GM13976 (cell line): ENCODE measurements at regions not wholly inside any gene's neighbourhood (a gene's known extent, or its start where the extent isn't known, plus 50 kb on each side); places are given as distances from the start of the nearest gene placed in this dataset.

Source experiments
- DNase-seq: peaks from one replicate; pipeline ENCODE4 v3.0.0; 2012; ENCODE audit warnings: low spot score
- CTCF ChIP-seq: IDR thresholded peaks from 2 replicates; pipeline ENCODE4 v1.5.1; 2012; ENCODE audit warnings: borderline replicate concordance, mild to moderate bottlenecking; ENCODE audit not compliant: insufficient read depth; ENCODE audit errors: extremely low read depth, missing control alignments, control extremely low read depth
- in situ Hi-C: fragments of 300-500 bp; cut with MboI; formaldehyde crosslinking; loops from one replicate; pipeline ENCODE4 v1.12.0; 2022; ENCODE audit warnings: low sequenced_read_pairs, mixed read lengths, inconsistent platforms; ENCODE audit not compliant: unreplicated experiment

GRCh38 chr4:4641254-4641653, 99.4 kb upstream of the STX18 start:
- TF ChIP-seq CTCF: no peak
- in situ Hi-C loops: no loop called here
- DNase-seq: no peak

GRCh38 chr4:4640692-4641091, 98.8 kb upstream of the STX18 start:
- no peak for TF ChIP-seq CTCF
- no peak for DNase-seq
- in situ Hi-C loops: no loop called here

GRCh38 chr4:4639370-4639769, 97.5 kb upstream of the STX18 start:
- DNase-seq: no peak

GRCh38 chr4:4637710-4638109, 95.9 kb upstream of the STX18 start:
- TF ChIP-seq CTCF: no peak
- DNase-seq: peak; percentile 44
- in situ Hi-C loops: no loop called here

More at GRCh38 chr4:4639370-4639769, 97.5 kb upstream of the STX18 start:
- in situ Hi-C loops: no loop called here
- no peak for TF ChIP-seq CTCF

GRCh38 chr4:4633431-4633830, 91.6 kb upstream of the STX18 start:
- no peak for DNase-seq
- TF ChIP-seq CTCF: no peak
- in situ Hi-C loops: no loop called here

GRCh38 chr4:4631150-4631549, 89.3 kb upstream of the STX18 start:
- in situ Hi-C loops: no loop called here
- no peak for DNase-seq
- no peak for TF ChIP-seq CTCF

GRCh38 chr4:4627906-4628305, 86.1 kb upstream of the STX18 start:
- in situ Hi-C loops: no loop called here
- no peak for DNase-seq
- TF ChIP-seq CTCF: no peak
